ENCODE measurements at regions not wholly inside any gene's neighbourhood (a gene's known extent, or its start where the extent isn't known, plus 50 kb on each side); places are given as distances from the start of the nearest gene placed in this dataset.

- TF ChIP-seq POLR2A (IDR thresholded peaks at IDR 0.05) = no peak
- TF ChIP-seq, protein P1, sequence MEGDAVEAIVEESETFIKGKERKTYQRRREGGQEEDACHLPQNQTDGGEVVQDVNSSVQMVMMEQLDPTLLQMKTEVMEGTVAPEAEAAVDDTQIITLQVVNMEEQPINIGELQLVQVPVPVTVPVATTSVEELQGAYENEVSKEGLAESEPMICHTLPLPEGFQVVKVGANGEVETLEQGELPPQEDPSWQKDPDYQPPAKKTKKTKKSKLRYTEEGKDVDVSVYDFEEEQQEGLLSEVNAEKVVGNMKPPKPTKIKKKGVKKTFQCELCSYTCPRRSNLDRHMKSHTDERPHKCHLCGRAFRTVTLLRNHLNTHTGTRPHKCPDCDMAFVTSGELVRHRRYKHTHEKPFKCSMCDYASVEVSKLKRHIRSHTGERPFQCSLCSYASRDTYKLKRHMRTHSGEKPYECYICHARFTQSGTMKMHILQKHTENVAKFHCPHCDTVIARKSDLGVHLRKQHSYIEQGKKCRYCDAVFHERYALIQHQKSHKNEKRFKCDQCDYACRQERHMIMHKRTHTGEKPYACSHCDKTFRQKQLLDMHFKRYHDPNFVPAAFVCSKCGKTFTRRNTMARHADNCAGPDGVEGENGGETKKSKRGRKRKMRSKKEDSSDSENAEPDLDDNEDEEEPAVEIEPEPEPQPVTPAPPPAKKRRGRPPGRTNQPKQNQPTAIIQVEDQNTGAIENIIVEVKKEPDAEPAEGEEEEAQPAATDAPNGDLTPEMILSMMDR (IDR thresholded peaks at IDR 0.05) = no peak
Measured at GRCh38 chr4:58611012-58611411, 1500.8 kb upstream of the IGFBP7 start.

All from transverse colon (tissue), 3 donors.